OCI-LY3 (cell line): ENCODE measurements at regions not wholly inside any gene's neighbourhood (a gene's known extent, or its start where the extent isn't known, plus 50 kb on each side); places are given as distances from the start of the nearest gene placed in this dataset.

Experiments used
- H2AFZ ChIP-seq: fragments of 200-600, 300-600 bp; shearing (Covaris generic); 2 replicates; pipeline ENCODE4 v1.6.0; 2014; ENCODE audit warnings: antibody characterized with exemption, low read depth, low read length
- H3K27ac ChIP-seq: fragments of 200-600, 300-600 bp; sonication (generic); 2 replicates; pipeline ENCODE4 v1.5.1; 2014; ENCODE audit warnings: mild to moderate bottlenecking, low read length, moderate library complexity, mixed read lengths
- H3K27me3 ChIP-seq: fragments of 200-600, 300-600 bp; sonication (generic); 2 replicates; pipeline ENCODE4 v1.6.1; 2014; ENCODE audit warnings: low read depth, low read length, mixed read lengths
- H3K36me3 ChIP-seq: fragments of 200-600, 300-600 bp; sonication (generic); replicated peaks from 2 replicates; pipeline ENCODE3; 2014; ENCODE audit warnings: low read depth, low read length, mixed read lengths
- H3K4me1 ChIP-seq: fragments of 300-600, 200-600 bp; sonication (generic); 2 replicates; pipeline ENCODE4 v1.6.1; 2014; ENCODE audit warnings: low read length, mixed read lengths
- H3K4me2 ChIP-seq: fragments of 200-600, 300-600 bp; sonication (generic); 2 replicates; pipeline ENCODE4 v1.6.1; 2014; ENCODE audit warnings: low read length, mixed read lengths
- H3K4me3 ChIP-seq: fragments of 300-600, 200-600 bp; sonication (generic); 2 replicates; pipeline ENCODE4 v1.5.1; 2014; ENCODE audit warnings: antibody characterized with exemption, mild to moderate bottlenecking, low read length, moderate library complexity
- H3K79me2 ChIP-seq: fragments of 300-600, 200-600 bp; shearing (Covaris generic); 2 replicates; pipeline ENCODE4 v1.6.1; 2014; ENCODE audit warnings: mild to moderate bottlenecking, low read length, mixed read lengths
- H3K9ac ChIP-seq: fragments of 300-600, 200-600 bp; shearing (Covaris generic); 2 replicates; pipeline ENCODE4 v1.6.0; 2014; ENCODE audit warnings: mild to moderate bottlenecking, low read length, moderate library complexity
- H3K9me3 ChIP-seq: fragments of 200-600, 300-600 bp; shearing (Covaris generic); 2 replicates; pipeline ENCODE4 v1.6.1; 2014; ENCODE audit warnings: low read length, mixed read lengths; ENCODE audit not compliant: insufficient read depth
- H4K20me1 ChIP-seq: fragments of 200-600, 300-600 bp; sonication (generic); 2 replicates; pipeline ENCODE4 v1.6.1; 2016; ENCODE audit warnings: low read length, mixed read lengths; ENCODE audit not compliant: insufficient read depth
- EZH2phosphoT487 ChIP-seq: fragments of 200-600 bp; shearing (Covaris generic); IDR thresholded peaks from 2 replicates; pipeline ENCODE4 v1.6.1; 2018; ENCODE audit warnings: antibody characterized with exemption, mixed run types, low read depth
- TF ChIP-seq, protein P1 (sequence below): fragments of 200-600, 300-600 bp; sonication (generic); IDR thresholded peaks from 2 replicates; pipeline ENCODE4 v1.5.1; 2014; ENCODE audit warnings: antibody characterized with exemption, low read length, low read depth

DNA sequence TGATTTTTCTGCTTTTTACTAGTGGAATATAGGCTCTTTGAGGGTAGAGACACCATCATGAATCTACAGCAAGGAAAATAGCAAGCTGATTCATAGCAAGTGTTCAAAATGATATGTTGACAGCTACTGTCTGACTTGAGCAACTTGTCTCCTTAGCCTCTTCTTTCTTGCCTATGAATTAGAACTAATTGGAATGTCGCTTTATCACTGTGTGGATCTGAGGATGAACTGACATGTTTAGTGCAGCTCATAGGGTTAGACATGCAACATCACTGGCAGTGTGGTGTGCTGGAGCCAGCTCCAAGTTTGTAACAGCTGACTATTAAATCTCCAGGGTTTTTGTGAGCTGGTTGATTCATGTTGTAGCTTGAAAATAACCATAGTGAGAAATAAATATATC, 1068.4 kb downstream of the PCDH18 start:
- TF ChIP-seq, protein P1, sequence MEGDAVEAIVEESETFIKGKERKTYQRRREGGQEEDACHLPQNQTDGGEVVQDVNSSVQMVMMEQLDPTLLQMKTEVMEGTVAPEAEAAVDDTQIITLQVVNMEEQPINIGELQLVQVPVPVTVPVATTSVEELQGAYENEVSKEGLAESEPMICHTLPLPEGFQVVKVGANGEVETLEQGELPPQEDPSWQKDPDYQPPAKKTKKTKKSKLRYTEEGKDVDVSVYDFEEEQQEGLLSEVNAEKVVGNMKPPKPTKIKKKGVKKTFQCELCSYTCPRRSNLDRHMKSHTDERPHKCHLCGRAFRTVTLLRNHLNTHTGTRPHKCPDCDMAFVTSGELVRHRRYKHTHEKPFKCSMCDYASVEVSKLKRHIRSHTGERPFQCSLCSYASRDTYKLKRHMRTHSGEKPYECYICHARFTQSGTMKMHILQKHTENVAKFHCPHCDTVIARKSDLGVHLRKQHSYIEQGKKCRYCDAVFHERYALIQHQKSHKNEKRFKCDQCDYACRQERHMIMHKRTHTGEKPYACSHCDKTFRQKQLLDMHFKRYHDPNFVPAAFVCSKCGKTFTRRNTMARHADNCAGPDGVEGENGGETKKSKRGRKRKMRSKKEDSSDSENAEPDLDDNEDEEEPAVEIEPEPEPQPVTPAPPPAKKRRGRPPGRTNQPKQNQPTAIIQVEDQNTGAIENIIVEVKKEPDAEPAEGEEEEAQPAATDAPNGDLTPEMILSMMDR = no peak
- TF ChIP-seq EZH2phosphoT487 = no peak
- no peak overlapping the region for H3K27ac ChIP-seq
- no peak overlapping the region for H3K4me2 ChIP-seq
- H3K4me3 ChIP-seq = no peak overlapping the region
- no peaks in the 10 kb centered on the region for H4K20me1 ChIP-seq
- H2AFZ ChIP-seq = no peak overlapping the region
- H3K4me1 ChIP-seq = peaks cover 10% of the 10 kb centered on the region
- H3K9me3 ChIP-seq = no peaks in the 10 kb centered on the region
- no peaks in the 10 kb centered on the region for H3K36me3 ChIP-seq
- H3K9ac ChIP-seq = no peak overlapping the region
- no peaks in the 10 kb centered on the region for H3K27me3 ChIP-seq
- no peaks in the 10 kb centered on the region for H3K79me2 ChIP-seq

DNA sequence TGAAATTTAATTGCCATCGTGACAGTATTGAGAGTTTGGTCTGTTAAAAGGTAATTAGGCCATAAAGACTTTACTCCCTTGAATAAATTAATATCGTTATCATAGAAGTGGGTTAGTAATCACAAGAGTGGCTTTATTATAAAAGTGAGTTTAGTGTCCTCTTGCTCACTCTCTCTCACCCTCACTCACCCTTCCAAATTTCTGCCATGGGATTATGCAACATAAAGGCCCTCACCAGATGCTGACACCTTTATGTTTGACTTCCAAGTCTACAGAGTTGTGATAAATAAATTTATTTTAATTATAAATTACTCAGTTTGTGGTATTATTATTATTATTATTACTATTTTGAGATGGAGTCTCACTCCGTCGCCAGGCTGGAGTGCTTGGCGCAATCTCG, 1070.8 kb downstream of the PCDH18 start:
- no peaks in the 10 kb centered on the region for H3K36me3 ChIP-seq
- H3K9ac ChIP-seq = no peak overlapping the region
- no peaks in the 10 kb centered on the region for H3K27me3 ChIP-seq
- H2AFZ ChIP-seq = no peak overlapping the region
- no peak overlapping the region for H3K27ac ChIP-seq
- H3K4me3 ChIP-seq = no peak overlapping the region
- H3K79me2 ChIP-seq = no peaks in the 10 kb centered on the region
- H3K9me3 ChIP-seq = no peaks in the 10 kb centered on the region
- H3K4me2 ChIP-seq = no peak overlapping the region
- H3K4me1 ChIP-seq = peaks cover 10% of the 10 kb centered on the region
- no peaks in the 10 kb centered on the region for H4K20me1 ChIP-seq
- TF ChIP-seq EZH2phosphoT487 = no peak
- TF ChIP-seq, protein P1 = no peak

DNA sequence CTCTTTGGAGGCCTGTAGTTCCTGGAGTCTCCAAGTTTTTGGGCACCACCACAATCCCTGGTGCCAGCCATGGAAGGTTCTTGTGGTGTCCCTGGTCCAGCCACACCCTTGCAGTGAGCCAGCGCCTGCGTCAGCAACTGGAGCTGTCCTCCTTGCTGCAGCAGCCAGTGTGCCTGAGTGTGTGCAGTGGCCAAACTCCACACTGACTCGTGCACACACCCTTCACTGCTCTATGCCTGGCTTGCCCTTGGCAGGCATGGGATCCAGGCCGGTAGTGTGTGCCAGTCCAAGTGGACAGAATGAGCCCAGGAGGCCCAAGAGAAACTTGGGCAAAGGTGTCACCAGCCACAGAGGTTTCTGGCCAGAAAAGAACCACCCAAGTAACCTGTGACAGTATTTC, 1074.0 kb downstream of the PCDH18 start:
- peaks cover 10% of the 10 kb centered on the region for H3K4me1 ChIP-seq

DNA sequence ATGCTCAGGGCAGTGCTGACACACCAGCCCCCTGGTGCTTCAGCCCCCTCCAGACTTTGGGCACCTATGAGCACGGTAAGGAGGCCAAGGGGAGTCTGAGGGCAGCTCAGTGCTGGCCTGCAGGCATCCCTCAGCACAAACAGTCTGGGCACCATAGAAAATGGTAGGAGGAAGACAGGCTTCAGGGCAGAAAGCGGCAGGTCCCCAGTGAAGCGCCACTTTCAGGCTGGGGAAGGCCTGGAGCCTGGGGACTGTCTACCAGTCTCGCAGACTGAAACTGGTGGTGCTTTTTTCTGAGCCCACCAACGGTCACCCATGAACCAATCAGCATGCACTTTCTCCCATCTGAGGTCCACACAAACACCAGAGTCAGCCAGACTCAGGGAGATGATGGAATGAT, 1074.7 kb downstream of the PCDH18 start:
- H3K4me3 ChIP-seq = no peak overlapping the region
- no peaks in the 10 kb centered on the region for H3K79me2 ChIP-seq
- H2AFZ ChIP-seq = no peak overlapping the region
- H3K36me3 ChIP-seq = no peaks in the 10 kb centered on the region
- H3K27ac ChIP-seq = no peak overlapping the region
- TF ChIP-seq EZH2phosphoT487 = no peak
- TF ChIP-seq, protein P1 = no peak
- H3K9me3 ChIP-seq = no peaks in the 10 kb centered on the region
- H3K4me1 ChIP-seq = peaks cover 3% of the 10 kb centered on the region
- H3K27me3 ChIP-seq = no peaks in the 10 kb centered on the region
- no peak overlapping the region for H3K4me2 ChIP-seq
- H4K20me1 ChIP-seq = no peaks in the 10 kb centered on the region
- no peak overlapping the region for H3K9ac ChIP-seq

More for the DNA sequence above, 1074.0 kb downstream of the PCDH18 start:
- Histone ChIP-seq H4K20me1 (no peaks in the 10 kb centered on the region), H3K36me3 (no peaks in the 10 kb centered on the region), H3K4me2 (no peak overlapping the region), H3K9me3 (no peaks in the 10 kb centered on the region), H3K4me3 (no peak overlapping the region), H3K27ac (no peak overlapping the region), H3K79me2 (no peaks in the 10 kb centered on the region), H2AFZ (no peak overlapping the region), H3K9ac (no peak overlapping the region), H3K27me3 (no peaks in the 10 kb centered on the region)
- no peak for TF ChIP-seq EZH2phosphoT487
- TF ChIP-seq, protein P1 = no peak
